CD14-positive monocyte (primary cell): ENCODE measurements at regions not wholly inside any gene's neighbourhood (a gene's known extent, or its start where the extent isn't known, plus 50 kb on each side); places are given as distances from the start of the nearest gene placed in this dataset.

Experiments used
- DNase-seq, 3 donors: peaks; one replicate each; pipeline ENCODE4 v3.0.0-alpha.2; 2011 to 2022
- H2AFZ ChIP-seq: 2 replicates; pipeline ENCODE4 v1.6.0; 2012; ENCODE audit warnings: mild to moderate bottlenecking, low read depth, low read length, inconsistent platforms; ENCODE audit not compliant: insufficient read depth, poor library complexity, severe bottlenecking
- H3K27ac ChIP-seq, 2 donors: 1 replicate in 1 of 2; 2 replicates in 1 of 2; pipeline ENCODE4 v1.5.1; 2012 to 2013; ENCODE audit warnings: low read length in 2 of 2, control low read depth in 1 of 2, inconsistent platforms in 1 of 2, low read depth in 1 of 2, mild to moderate bottlenecking in 1 of 2
- H3K27me3 ChIP-seq, 2 donors: one replicate each; pipeline versions ENCODE4 v1.6.0 to v1.6.1; 2011 to 2013; ENCODE audit warnings: low read length in 2 of 2; ENCODE audit not compliant: control insufficient read depth in 2 of 2, insufficient read depth in 2 of 2
- H3K36me3 ChIP-seq, 2 donors: replicated peaks in 1 of 2; 1 replicate in 1 of 2; 2 replicates in 1 of 2; pipeline versions ENCODE4 v1.5.1 to v1.6.1; 2012 to 2013; ENCODE audit warnings: low read length in 2 of 2, control low read depth in 1 of 2, inconsistent platforms in 1 of 2, mild to moderate bottlenecking in 1 of 2; ENCODE audit not compliant: insufficient read depth in 2 of 2, control insufficient read depth in 1 of 2
- H3K4me1 ChIP-seq, 2 donors: 1 replicate in 1 of 2; 2 replicates in 1 of 2; pipeline versions ENCODE4 v1.5.1 to v1.6.1; 2012 to 2013; ENCODE audit warnings: low read length in 2 of 2, control low read depth in 1 of 2, inconsistent platforms in 1 of 2, mild to moderate bottlenecking in 1 of 2, moderate library complexity in 1 of 2; ENCODE audit not compliant: insufficient read depth in 2 of 2, control insufficient read depth in 1 of 2
- H3K4me2 ChIP-seq: replicated peaks from 2 replicates; pipeline ENCODE3; 2012; ENCODE audit warnings: low read length, moderate library complexity, mild to moderate bottlenecking; ENCODE audit not compliant: poor library complexity, severe bottlenecking; ENCODE audit errors: extremely low read depth
- H3K4me3 ChIP-seq, 3 experiments: fragments of 200-600 bp in 1 of 3; sonication (generic) in 1 of 3; replicated peaks in 1 of 3; 1 replicate in 2 of 3; 2 replicates in 1 of 3; pipeline ENCODE4 v1.5.1; 2011 to 2013; ENCODE audit warnings: low read length in 3 of 3, mild to moderate bottlenecking in 3 of 3, control low read depth in 2 of 3, low read depth in 2 of 3, inconsistent platforms in 1 of 3, moderate library complexity in 1 of 3
- H3K79me2 ChIP-seq: 2 replicates; pipeline ENCODE4 v1.6.0; 2012; ENCODE audit warnings: mild to moderate bottlenecking, control low read depth, inconsistent platforms, low read length, moderate library complexity; ENCODE audit not compliant: insufficient read depth
- H3K9ac ChIP-seq: 2 replicates; pipeline ENCODE4 v1.6.0; 2017; ENCODE audit warnings: low read length, mild to moderate bottlenecking; ENCODE audit not compliant: insufficient read depth, poor library complexity, severe bottlenecking
- H3K9me3 ChIP-seq, 2 donors: replicated peaks in 1 of 2; 1 replicate in 1 of 2; 2 replicates in 1 of 2; pipeline versions ENCODE4 v1.5.1 to v1.6.1; 2012 to 2013; ENCODE audit warnings: low read length in 2 of 2, control low read depth in 1 of 2; ENCODE audit not compliant: control insufficient read depth in 1 of 2, insufficient read depth in 1 of 2
- H4K20me1 ChIP-seq: 2 replicates; pipeline ENCODE4 v1.6.0; 2012; ENCODE audit warnings: mild to moderate bottlenecking, low read length, control low read depth, moderate library complexity; ENCODE audit not compliant: insufficient read depth
- H3K27ac Mint-ChIP-seq, 7 donors: one replicate each; pipeline ENCODE4 v1.8.0; 2020; ENCODE audit warnings: mild to moderate bottlenecking in 7 of 7, mixed read lengths in 7 of 7, moderate library complexity in 6 of 7, inconsistent platforms in 2 of 7
- H3K27me3 Mint-ChIP-seq, 3 donors: one replicate each; pipeline ENCODE4 v1.8.0; 2021 to 2022; ENCODE audit warnings: low read depth in 3 of 3, mild to moderate bottlenecking in 3 of 3, mixed read lengths in 3 of 3, moderate library complexity in 3 of 3, inconsistent platforms in 1 of 3
- H3K36me3 Mint-ChIP-seq, 2 donors: one replicate each; pipeline ENCODE4 v1.8.0; 2020; ENCODE audit warnings: mixed read lengths in 2 of 2, inconsistent platforms in 1 of 2, mild to moderate bottlenecking in 1 of 2
- H3K4me1 Mint-ChIP-seq: one replicate; pipeline ENCODE4 v1.8.0; 2020; ENCODE audit warnings: mild to moderate bottlenecking, mixed read lengths
- H3K4me3 Mint-ChIP-seq, 2 donors: one replicate each; pipeline ENCODE4 v1.8.0; 2020; ENCODE audit warnings: mild to moderate bottlenecking in 2 of 2, mixed read lengths in 2 of 2, moderate library complexity in 1 of 2
- H3K9me3 Mint-ChIP-seq, 7 donors: one replicate each; pipeline ENCODE4 v1.8.0; 2020 to 2022; ENCODE audit warnings: mixed read lengths in 7 of 7, mild to moderate bottlenecking in 6 of 7, moderate library complexity in 6 of 7, inconsistent platforms in 2 of 7
- CTCF ChIP-seq: fragments of 200-600 bp; IDR thresholded peaks from one replicate; pipeline ENCODE4 v1.8.0; 2022; ENCODE audit warnings: antibody characterized with exemption, mild to moderate bottlenecking
- WGBS: methylation state at CpG from one replicate; pipeline ENCODE4 v1.1.5; 2013; ENCODE audit warnings: missing lambda C conversion rate; ENCODE audit not compliant: insufficient coverage; 5-methylcytosine and 5-hydroxymethylcytosine counted together
- intact Hi-C, 2 donors: fragments of 100-400 bp; cut with micrococcal nuclease; formaldehyde crosslinking; loops; one replicate each; pipeline versions ENCODE4 v1.15.0 to v1.15.1; 2023

GRCh38 chr2:9100080-9100876 lies 96.8 kb upstream of the MBOAT2 start:
- no peak for DNase-seq
- Histone ChIP-seq H3K79me2 (no peaks in the 10 kb centered on the region), H3K27ac (no peak overlapping the region), H3K36me3 (no peaks in the 10 kb centered on the region), H2AFZ (no peak overlapping the region), H3K9me3 (no peaks in the 10 kb centered on the region), H3K9ac (no peak overlapping the region), H4K20me1 (no peaks in the 10 kb centered on the region), H3K4me3 (no peak overlapping the region), H3K27me3 (no peaks in the 10 kb centered on the region), H3K4me2 (no peak overlapping the region), H3K4me1 (peaks cover 9 to 10% of the 10 kb centered on the region in 2 donors)
- intact Hi-C loops, result no loop called here
- H3K27me3 Mint-ChIP-seq, result peaks cover 0 to 4% (median 2%) of the 10 kb centered on the region in 3 donors
- H3K36me3 Mint-ChIP-seq, result no peaks in the 10 kb centered on the region
- 100% methylated on average over 8 of the region's 10 CpGs for WGBS
- H3K4me1 Mint-ChIP-seq, result peaks cover 12% of the 10 kb centered on the region
- no peak for TF ChIP-seq CTCF
- H3K4me3 Mint-ChIP-seq, result no peak overlapping the region
- H3K27ac Mint-ChIP-seq, result no peak overlapping the region
- H3K9me3 Mint-ChIP-seq, result peaks cover 0 to 2% (median 0%) of the 10 kb centered on the region in 7 donors

- WGBS, result 63% methylated on average over 4 of the region's 9 CpGs
- no peak overlapping the region for H3K4me3 Mint-ChIP-seq
- no peak for TF ChIP-seq CTCF
- Histone ChIP-seq H3K79me2 (no peaks in the 10 kb centered on the region), H3K9ac (no peak overlapping the region), H3K9me3 (no peaks in the 10 kb centered on the region), H3K36me3 (no peaks in the 10 kb centered on the region), H3K27me3 (no peaks in the 10 kb centered on the region), H4K20me1 (no peaks in the 10 kb centered on the region), H3K4me2 (no peak overlapping the region), H3K4me1 (peaks cover 11 to 12% of the 10 kb centered on the region in 2 donors), H2AFZ (peak overlapping the region; percentile 24), H3K4me3 (no peak overlapping the region), H3K27ac (no peak overlapping the region)
- peaks cover 0 to 2% (median 0%) of the 10 kb centered on the region in 7 donors for H3K9me3 Mint-ChIP-seq
- peaks cover 0 to 4% (median 0%) of the 10 kb centered on the region in 3 donors for H3K27me3 Mint-ChIP-seq
- intact Hi-C loops, result no loop called here
- no peaks in the 10 kb centered on the region for H3K36me3 Mint-ChIP-seq
- DNase-seq, result no peak
- H3K4me1 Mint-ChIP-seq, result peaks cover 13% of the 10 kb centered on the region
- no peak overlapping the region for H3K27ac Mint-ChIP-seq
Measured at GRCh38 chr2:9099341-9099751, 95.9 kb upstream of the MBOAT2 start.
